DMS53 treated with DMSO at 0.1 percent for 48 hours (cell line): ENCODE measurements at regions not wholly inside any gene's neighbourhood (a gene's known extent, or its start where the extent isn't known, plus 50 kb on each side); places are given as distances from the start of the nearest gene placed in this dataset.

ENCODE experiments used
- DNase-seq: peaks from one replicate; lab custom pipeline; 2025; ENCODE audit not compliant: unreplicated experiment; lab: John Stamatoyannopoulos, UW

GRCh38 chr2:118223511-118223991, 135.3 kb downstream of the INSIG2 start:
- DNase-seq: no peak

- DNase-seq: no peak
Observed at GRCh38 chr2:118222672-118223421, 134.6 kb downstream of the INSIG2 start.

GRCh38 chr2:118222273-118222594, 134.0 kb downstream of the INSIG2 start:
- DNase-seq: no peak

- peak; percentile 79 for DNase-seq
Observed at GRCh38 chr2:118221536-118222272, 133.4 kb downstream of the INSIG2 start.

GRCh38 chr2:118219611-118220010, 131.3 kb downstream of the INSIG2 start:
- DNase-seq: no peak

- DNase-seq: no peak
Observed at GRCh38 chr2:118216224-118216623, 128.0 kb downstream of the INSIG2 start.

GRCh38 chr2:118209727-118210126, 121.5 kb downstream of the INSIG2 start:
- no peak for DNase-seq

- no peak for DNase-seq
Observed at GRCh38 chr2:118207889-118208288, 119.6 kb downstream of the INSIG2 start.

GRCh38 chr2:118202707-118203303, 114.5 kb downstream of the INSIG2 start:
- DNase-seq: peak; percentile 45

GRCh38 chr2:118198268-118198667, 110.0 kb downstream of the INSIG2 start:
- DNase-seq: no peak

- no peak for DNase-seq
Observed at GRCh38 chr2:118197011-118197675, 108.9 kb downstream of the INSIG2 start.

GRCh38 chr2:118190474-118190873, 102.2 kb downstream of the INSIG2 start:
- DNase-seq: peak; percentile 94

GRCh38 chr2:118186858-118187254, 98.6 kb downstream of the INSIG2 start:
- DNase-seq: no peak

GRCh38 chr2:118186110-118186857, 98.0 kb downstream of the INSIG2 start:
- DNase-seq: peak; percentile 74

- peak; percentile 75 for DNase-seq
Observed at GRCh38 chr2:118185210-118186109, 97.2 kb downstream of the INSIG2 start.

- no peak for DNase-seq
Observed at GRCh38 chr2:118183381-118183780, 95.1 kb downstream of the INSIG2 start.

GRCh38 chr2:118179445-118179844, 91.2 kb downstream of the INSIG2 start:
- no peak for DNase-seq

- no peak for DNase-seq
Observed at GRCh38 chr2:118177884-118178283, 89.6 kb downstream of the INSIG2 start.

GRCh38 chr2:118177318-118177717, 89.0 kb downstream of the INSIG2 start:
- DNase-seq: no peak

- no peak for DNase-seq
Observed at GRCh38 chr2:118176601-118177000, 88.3 kb downstream of the INSIG2 start.
